Esophagus squamous epithelium (tissue), 4 donors: ENCODE measurements at regions not wholly inside any gene's neighbourhood (a gene's known extent, or its start where the extent isn't known, plus 50 kb on each side); places are given as distances from the start of the nearest gene placed in this dataset.

ENCODE experiments used
- POLR2A ChIP-seq, 4 donors: fragments of 450-650 bp; IDR thresholded peaks; one replicate each; pipeline ENCODE4 v1.6.1; 2017; ENCODE audit warnings: antibody characterized with exemption in 4 of 4, mild to moderate bottlenecking in 4 of 4, moderate library complexity in 3 of 4
- TF ChIP-seq, protein P1 (sequence below), 6 experiments: fragments of 450-650 bp in 4 of 6; fragments of 200-600 bp in 2 of 6; sonication (generic) in 2 of 6; IDR thresholded peaks; one replicate each; pipeline ENCODE4 v1.5.1; 2016 to 2019; ENCODE audit warnings: antibody characterized with exemption in 6 of 6, mild to moderate bottlenecking in 4 of 6, moderate library complexity in 4 of 6

DNA sequence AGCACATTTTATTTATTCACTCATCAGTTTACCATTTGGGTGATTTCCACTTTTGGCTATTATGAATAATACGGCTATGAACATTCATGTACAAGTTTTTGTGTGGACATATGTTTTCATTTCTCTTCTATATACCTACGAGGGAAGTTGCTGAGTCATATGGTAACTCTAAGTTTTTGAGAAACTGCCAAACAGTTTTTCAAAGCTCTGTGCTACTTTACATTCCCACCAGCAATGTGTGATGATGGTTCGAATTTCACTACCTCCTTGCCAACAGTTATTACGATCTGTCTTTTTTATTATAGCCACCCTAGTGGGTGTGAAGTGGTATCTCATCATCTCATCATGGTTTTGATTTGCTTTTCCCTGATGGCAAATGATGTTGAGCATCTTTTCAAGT is 63.7 kb upstream of the MRTFB start:
- TF ChIP-seq, protein P1, sequence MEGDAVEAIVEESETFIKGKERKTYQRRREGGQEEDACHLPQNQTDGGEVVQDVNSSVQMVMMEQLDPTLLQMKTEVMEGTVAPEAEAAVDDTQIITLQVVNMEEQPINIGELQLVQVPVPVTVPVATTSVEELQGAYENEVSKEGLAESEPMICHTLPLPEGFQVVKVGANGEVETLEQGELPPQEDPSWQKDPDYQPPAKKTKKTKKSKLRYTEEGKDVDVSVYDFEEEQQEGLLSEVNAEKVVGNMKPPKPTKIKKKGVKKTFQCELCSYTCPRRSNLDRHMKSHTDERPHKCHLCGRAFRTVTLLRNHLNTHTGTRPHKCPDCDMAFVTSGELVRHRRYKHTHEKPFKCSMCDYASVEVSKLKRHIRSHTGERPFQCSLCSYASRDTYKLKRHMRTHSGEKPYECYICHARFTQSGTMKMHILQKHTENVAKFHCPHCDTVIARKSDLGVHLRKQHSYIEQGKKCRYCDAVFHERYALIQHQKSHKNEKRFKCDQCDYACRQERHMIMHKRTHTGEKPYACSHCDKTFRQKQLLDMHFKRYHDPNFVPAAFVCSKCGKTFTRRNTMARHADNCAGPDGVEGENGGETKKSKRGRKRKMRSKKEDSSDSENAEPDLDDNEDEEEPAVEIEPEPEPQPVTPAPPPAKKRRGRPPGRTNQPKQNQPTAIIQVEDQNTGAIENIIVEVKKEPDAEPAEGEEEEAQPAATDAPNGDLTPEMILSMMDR (IDR thresholded peaks at IDR 0.05): peak in 1 of 6 experiments; percentile 14
- no peak for TF ChIP-seq POLR2A (IDR thresholded peaks at IDR 0.05)
